Activated T-helper 9 cell treated with anti-CD3 and anti-CD28 coated beads, Interleukin-2, amount 50 U/mL, for 16 hours (primary cell): ENCODE measurements at regions not wholly inside any gene's neighbourhood (a gene's known extent, or its start where the extent isn't known, plus 50 kb on each side); places are given as distances from the start of the nearest gene placed in this dataset.

Experiments used
- DNase-seq: peaks from one replicate; pipeline ENCODE4 v3.0.0-alpha.2; 2020; ENCODE audit warnings: low read depth

DNA sequence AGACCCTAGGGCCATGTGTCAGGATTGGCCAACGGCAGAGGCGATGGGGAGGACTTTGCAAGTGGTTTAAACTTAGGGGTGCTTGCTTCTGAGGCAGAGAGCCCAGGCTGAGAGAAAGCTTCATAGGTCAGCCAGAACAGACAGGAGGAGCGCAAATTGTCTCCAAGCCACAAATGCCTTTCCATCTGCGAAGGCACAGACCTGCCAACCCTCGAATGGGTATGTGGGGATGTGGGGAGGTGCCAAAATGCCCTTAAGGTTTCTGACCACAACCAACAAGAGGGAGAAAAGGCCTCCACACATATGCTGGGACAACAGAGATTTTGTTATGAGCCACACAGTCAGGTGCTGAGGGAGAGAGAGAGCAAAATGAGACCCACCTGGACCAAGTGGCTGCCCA is 283.6 kb downstream of the CYP26B1 start:
- DNase-seq = no peak

DNA sequence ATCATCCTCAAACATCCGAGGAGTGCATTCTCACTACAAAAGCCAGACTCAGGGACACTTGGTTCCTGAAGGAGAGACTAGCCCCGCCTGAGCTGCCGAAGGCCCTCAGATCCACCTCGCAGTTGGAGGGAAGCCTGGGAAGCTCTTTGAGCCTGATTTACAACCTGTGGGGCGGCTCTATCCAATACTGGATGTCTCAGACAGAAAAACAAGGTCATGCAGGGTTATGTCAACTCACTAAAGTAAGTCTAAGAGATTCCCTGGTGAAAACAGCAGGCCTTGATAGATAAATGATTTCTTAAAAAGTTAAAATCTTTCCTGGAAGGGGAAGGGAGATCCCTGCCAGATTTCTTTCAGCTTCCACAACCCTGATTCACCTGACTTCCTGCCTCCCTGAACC is 284.3 kb downstream of the CYP26B1 start:
- DNase-seq = no peak

DNA sequence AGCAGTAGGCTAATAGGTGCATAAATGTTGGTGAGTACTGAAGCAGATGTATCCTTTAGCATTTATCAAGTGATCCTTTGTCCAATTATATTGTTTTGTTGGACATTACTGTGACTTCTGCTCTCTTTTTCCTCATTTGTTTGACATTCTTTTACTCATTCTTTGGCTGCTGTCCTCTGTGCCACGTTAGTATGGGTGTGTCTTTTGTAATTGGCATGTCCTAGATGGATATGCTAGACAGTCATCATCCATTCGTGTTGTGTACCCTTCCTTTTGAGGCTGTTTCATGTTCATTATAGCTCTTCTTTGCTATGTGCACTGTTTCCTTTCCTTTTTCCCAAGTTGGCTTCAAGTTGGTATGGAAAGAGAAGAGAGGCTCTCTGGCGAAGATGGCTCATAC is 284.7 kb downstream of the CYP26B1 start:
- no peak for DNase-seq

DNA sequence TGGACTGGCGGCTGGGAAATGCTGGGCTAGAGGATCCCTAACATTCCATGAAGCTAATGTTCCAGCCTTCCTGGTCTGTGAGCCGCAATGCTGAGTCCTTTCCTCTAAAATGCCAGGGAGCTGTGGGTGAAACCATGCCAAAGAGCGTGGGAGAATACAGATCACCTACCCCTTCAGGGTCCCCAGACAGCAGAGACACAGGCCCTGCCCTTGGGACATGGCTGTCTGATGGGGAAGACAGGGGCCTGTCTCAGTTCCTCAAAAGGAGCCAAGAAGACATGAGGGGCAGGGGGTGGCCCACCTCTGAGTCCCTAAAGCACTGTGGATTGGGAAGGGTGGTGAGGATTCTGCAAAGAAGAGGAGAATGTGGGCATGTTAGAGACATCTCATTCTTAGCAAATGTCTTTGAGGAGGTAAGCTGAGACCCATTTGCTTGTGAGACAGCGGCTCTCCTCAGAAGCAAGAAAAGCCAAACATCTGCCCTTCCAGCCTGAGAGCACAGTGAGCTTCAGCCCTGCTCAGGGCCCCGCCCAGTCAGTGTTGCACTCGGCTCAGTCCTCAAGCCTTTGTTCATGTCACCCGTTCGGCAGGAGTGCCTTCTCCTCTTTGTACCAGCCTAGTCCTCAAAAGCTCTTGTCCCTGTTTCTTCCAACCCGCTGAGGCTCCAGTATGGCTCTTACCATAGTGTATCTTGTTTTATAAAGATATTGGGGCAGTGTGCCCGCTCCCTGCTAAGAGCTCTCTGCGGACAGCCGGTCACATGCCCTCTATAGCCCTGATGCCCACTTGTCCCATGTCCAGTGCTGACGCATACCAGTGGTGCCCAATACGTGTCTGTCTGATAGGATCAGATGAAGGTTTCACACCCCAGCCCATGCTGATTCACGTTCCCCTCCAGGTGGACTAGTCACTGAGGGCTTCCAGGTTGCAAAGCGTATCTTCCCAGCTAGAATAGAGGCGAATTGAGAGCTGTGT is 286.2 kb downstream of the CYP26B1 start:
- DNase-seq = no peak

GRCh38 chr2:71860381-71860926 is 287.2 kb downstream of the CYP26B1 start:
- DNase-seq = no peak

- DNase-seq = no peak
Measured at GRCh38 chr2:71859211-71859847, 288.3 kb downstream of the CYP26B1 start.

DNA sequence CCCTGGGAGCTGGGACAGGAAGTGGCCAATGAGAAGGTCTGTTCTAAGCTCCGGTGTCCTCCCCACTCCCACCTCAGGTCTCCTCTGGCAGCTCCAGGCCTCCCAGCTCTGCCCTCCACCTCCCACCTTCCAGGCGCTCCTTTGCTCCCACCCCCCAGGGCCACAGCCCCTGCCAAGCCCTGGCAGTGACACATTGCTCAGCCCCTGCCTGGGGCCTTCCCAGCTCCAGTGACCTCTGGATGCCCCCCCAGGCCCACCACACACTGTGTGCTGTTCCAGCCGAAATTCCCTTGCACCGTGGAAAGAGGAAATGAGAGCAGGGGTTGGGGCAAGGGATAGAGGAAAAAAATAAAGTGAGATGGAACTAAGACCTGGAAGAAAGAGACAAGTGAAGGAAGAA is 289.6 kb downstream of the CYP26B1 start:
- DNase-seq = no peak

- no peak for DNase-seq
Measured at GRCh38 chr2:71857636-71858035, 290.0 kb downstream of the CYP26B1 start.

DNA sequence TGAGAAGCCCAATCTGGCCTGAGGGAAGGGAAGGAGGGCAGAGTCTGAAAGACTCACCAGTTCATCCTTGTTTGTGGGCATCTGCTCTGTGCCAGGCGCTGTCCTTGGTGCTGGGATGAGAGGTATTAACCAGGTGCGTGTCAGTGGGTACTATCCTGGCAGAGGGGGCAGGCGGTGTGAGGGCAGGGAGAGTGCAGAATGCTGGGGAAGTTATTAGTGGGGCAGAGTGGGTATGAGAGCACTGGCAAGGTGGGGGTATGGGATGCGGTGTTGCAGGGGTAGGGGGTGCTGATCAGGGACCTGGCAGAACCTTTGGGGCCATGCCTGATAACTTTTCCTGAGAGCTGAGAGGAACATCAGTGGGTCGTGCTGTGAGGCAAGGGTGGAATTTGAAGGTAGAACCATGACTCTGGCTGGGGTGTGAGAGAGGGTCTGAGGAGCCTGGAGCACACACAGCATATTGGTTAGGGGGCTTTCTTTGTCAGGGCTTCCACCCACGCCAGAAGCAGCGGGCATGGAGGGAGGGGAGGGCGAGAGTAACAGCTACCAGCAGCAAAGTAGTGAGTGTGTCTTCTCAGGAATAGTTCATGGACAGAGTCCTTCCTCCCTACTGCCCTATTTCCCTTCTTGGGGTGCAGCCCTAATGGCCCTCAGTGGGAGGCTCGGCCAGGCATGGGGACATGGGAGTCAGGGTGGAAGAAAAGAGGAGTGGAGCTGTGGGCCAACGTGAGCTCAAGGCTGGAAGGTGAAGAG is 290.7 kb downstream of the CYP26B1 start:
- DNase-seq = no peak

DNA sequence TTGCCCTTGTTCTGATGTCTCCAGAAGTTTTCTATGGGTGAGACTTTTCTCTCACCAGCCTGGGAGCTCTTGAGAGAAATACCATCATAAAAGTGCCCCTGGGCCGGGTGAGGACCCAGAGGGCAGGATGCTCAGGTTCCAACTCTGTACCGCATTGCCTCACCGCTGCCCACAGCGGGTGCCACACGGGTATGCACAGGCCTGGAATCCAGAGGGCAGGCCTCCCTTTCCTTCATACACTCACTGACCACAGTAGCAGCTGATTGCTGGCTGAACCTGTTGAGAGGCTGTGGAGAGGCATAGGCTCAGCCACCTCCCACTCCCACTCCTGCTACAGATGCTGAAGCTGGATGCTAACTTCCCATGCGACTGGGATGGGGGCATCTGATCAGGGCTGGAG is 293.8 kb downstream of the CYP26B1 start:
- DNase-seq = no peak

GRCh38 chr2:71852141-71852711 is 295.4 kb downstream of the CYP26B1 start:
- DNase-seq = no peak

- no peak for DNase-seq
Measured at GRCh38 chr2:71851094-71851750, 296.4 kb downstream of the CYP26B1 start.

- no peak for DNase-seq
Measured at GRCh38 chr2:71850306-71850801, 297.3 kb downstream of the CYP26B1 start.

DNA sequence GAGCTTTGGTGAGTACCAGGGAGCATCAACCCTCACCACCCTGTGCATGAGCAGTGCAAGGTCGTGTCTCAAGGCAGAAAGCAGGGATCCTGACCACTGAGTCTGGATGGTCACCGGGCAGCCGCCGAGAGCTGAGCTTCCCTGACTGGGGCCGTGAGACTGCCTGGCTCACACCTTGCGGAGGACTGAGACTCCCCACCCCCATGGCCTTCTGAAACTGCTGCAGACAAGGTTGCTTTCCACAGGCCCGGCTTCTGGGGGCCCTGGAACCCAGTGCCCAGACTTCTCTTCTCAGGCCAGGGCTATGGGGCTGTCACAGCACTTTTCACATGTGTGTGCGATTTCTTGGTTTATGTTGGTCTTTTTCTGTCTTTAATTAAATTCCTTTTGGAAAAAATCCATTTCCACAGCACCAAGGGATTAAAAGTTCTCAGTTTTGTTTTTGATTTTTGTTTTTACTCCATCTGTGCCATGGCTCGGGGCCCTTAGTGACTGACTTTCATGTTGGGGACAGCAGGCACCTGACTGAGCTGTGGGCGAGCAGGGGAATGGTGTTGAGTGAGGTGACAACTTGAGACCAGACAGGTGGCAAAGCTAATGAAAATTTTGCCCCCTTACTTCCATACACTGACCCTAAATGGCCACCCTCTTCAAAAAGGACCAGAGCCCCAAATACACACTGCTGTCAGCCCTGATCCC is 297.9 kb downstream of the CYP26B1 start:
- no peak for DNase-seq

GRCh38 chr2:71849111-71849510 is 298.6 kb downstream of the CYP26B1 start:
- no peak for DNase-seq

- no peak for DNase-seq
Measured at GRCh38 chr2:71846669-71847291, 300.9 kb downstream of the CYP26B1 start.

DNA sequence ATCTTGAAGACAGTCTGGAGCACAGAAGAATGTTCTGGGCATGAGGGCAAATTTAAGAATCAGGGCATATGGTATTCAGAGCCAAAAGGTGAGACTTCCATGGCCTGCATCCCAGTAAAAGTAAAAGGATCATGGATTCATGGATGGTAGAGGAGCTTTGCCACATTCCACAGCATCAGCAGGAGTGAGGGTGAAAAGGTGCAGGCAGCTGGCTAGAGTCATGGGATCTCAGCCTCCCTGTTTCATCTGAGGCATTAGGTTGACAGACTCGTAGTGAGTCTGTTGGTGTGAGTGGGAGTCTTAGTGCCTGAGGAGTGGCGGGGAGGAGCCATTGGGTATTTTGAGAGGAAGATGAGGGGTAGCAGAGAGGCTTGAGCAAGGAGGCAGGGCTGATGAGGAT is 301.6 kb downstream of the CYP26B1 start:
- no peak for DNase-seq

GRCh38 chr2:71844967-71845366 is 302.7 kb downstream of the CYP26B1 start:
- DNase-seq = no peak

DNA sequence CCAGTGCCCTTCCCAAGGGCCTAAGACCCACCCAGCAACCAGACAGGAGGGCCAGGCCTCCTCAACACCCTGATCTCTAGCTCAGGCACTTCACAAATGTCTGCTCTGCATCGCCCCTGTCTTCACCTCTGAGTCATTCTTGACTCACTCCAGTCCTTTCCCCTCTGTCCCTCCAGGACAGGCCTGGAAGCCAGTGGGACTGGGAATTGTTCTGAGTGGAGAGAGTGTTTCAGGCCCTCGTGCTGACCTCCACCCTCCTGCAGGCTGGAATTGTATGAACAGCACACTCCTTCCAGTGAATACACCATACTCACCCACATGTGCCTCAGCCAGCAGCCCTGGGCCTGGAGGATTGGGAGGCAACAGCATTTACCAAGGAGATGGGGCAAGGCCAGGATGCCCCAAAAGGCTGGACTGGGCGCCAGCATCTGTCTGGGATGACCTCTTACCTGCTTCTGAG is 304.2 kb downstream of the CYP26B1 start:
- DNase-seq = no peak

- DNase-seq = no peak
Measured at GRCh38 chr2:71842744-71843143, 304.9 kb downstream of the CYP26B1 start.
